Mesodermal cell (in vitro differentiated cells): ENCODE measurements at regions not wholly inside any gene's neighbourhood (a gene's known extent, or its start where the extent isn't known, plus 50 kb on each side); places are given as distances from the start of the nearest gene placed in this dataset.
A peak's percentile ranks its signal among the peaks of the same experiment; 100 is the strongest.

Source experiments
- H3K27ac ChIP-seq: 2 replicates; pipeline ENCODE4 v1.7.0; 2013; ENCODE audit warnings: mild to moderate bottlenecking, low read depth, low read length, moderate library complexity; ENCODE audit not compliant: severe bottlenecking
- H3K36me3 ChIP-seq: 2 replicates; pipeline ENCODE4 v1.7.1; 2013; ENCODE audit warnings: mild to moderate bottlenecking, low read length, moderate library complexity; ENCODE audit not compliant: control insufficient read depth, insufficient read depth
- H3K4me1 ChIP-seq: one replicate; pipeline ENCODE4 v1.7.1; 2013; ENCODE audit warnings: mild to moderate bottlenecking, low read length; ENCODE audit not compliant: insufficient read depth, control insufficient read depth, poor library complexity, severe bottlenecking
- H3K4me3 ChIP-seq: 2 replicates; pipeline ENCODE4 v1.7.0; 2013; ENCODE audit warnings: low read length, control low read depth, mild to moderate bottlenecking; ENCODE audit not compliant: insufficient read depth, poor library complexity, severe bottlenecking; ENCODE audit errors: extremely low read depth
- H3K9me3 ChIP-seq: 2 replicates; pipeline ENCODE4 v1.7.1; 2013; ENCODE audit warnings: mild to moderate bottlenecking, low read length, moderate library complexity; ENCODE audit not compliant: control insufficient read depth
- WGBS, 2 experiments: methylation state at CpG; one replicate each; pipeline ENCODE4 v1.1.5; 2013; ENCODE audit warnings: missing lambda C conversion rate in 2 of 2; ENCODE audit not compliant: insufficient coverage in 2 of 2; 5-methylcytosine and 5-hydroxymethylcytosine counted together

- H3K36me3 ChIP-seq, result no peaks in the 10 kb centered on the region
- 80 to 100% methylated on average over 1 to 2 of the region's 2 CpGs for WGBS, 2 experiments
- H3K4me3 ChIP-seq, result no peak overlapping the region
- H3K9me3 ChIP-seq, result peaks cover 3% of the 10 kb centered on the region
- H3K27ac ChIP-seq, result no peak overlapping the region
- peaks cover 3% of the 10 kb centered on the region for H3K4me1 ChIP-seq
These were observed 424.2 kb upstream of the ZMIZ1 start for GRCh38 chr10:78644550-78644949.

DNA sequence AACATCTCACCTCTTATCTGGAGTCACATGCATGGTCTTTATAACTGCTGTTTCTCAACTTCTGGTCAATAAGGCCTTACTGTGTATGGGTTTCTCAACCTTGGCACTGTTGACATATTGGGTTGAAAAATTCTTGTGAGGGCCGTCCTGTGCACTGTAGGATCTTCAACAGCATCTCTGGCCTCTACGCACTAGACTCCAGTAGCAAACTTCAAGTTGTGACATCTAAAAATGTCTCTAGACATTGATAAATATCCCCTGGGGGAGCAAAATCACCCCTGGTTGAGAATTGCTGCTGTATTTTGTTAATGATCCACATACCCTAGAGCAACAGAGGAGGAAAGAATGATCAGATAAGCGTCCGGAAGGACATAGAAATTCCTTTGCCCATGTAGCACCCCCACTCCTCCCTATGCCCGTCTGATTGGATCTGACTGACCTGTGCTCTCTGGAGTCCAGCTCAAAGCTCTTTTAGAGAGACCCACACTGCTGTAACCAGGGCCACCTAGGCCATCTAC lies 423.5 kb upstream of the ZMIZ1 start:
- WGBS, 2 experiments, result 71 to 100% methylated on average over 2 to 3 of the region's 5 CpGs
- H3K4me1 ChIP-seq, result peaks cover 3% of the 10 kb centered on the region
- H3K4me3 ChIP-seq, result no peak overlapping the region
- H3K27ac ChIP-seq, result no peak overlapping the region
- H3K9me3 ChIP-seq, result peaks cover 3% of the 10 kb centered on the region
- no peaks in the 10 kb centered on the region for H3K36me3 ChIP-seq

DNA sequence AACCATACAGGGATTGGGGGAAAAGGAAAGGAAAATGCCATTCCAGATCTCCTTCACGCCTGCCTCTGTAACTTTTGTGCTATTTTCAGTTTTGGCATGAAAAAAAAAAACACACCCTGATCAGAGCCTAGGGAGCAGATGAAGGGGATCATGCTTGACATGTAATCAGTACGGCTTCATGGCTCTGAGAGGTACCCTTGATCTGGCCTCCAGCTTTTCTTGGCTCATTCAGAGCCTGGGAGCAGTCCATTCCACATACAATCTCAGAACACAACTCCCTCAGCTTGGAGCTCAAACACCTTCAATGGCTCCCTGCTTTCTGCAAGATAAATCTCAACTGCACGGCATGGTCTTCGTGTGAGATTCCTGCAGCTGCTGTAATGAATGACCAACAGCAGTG lies 422.8 kb upstream of the ZMIZ1 start:
- no peaks in the 10 kb centered on the region for H3K36me3 ChIP-seq
- peaks cover 3% of the 10 kb centered on the region for H3K9me3 ChIP-seq
- WGBS, 2 experiments, result 100% methylated on average over 3 to 4 of the region's 4 CpGs
- H3K4me1 ChIP-seq, result peaks cover 3% of the 10 kb centered on the region
- H3K27ac ChIP-seq, result no peak overlapping the region
- H3K4me3 ChIP-seq, result no peak overlapping the region

DNA sequence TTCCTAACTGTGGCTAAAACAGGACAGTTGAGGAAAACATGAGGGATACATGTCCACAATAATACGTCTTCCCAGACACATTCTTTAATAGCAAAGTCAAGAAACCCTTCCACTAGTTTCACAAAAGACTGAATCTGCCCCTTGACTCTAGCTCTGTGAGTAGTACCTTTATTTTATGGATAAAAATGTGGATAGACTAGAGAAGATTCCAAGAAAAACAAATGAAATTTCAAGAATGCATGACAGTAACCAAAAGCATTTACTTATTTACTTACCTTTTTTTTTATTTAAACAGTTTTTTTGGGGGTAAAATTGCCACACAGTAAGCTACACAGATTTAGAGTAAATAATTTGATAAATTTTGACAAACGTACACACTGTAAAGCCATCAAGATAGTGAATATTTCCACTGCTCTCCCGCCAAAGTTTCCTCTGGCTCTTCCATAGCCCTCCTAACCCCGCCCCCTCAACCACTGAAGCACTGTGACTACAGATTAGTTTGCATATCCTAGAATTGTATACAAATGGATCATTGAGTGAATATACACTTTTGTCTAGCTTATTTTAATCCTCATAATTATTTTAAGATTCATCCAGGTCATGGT lies 420.4 kb upstream of the ZMIZ1 start:
- H3K4me1 ChIP-seq, result peaks cover 3% of the 10 kb centered on the region
- no peak overlapping the region for H3K27ac ChIP-seq
- peaks cover 3% of the 10 kb centered on the region for H3K9me3 ChIP-seq
- no peaks in the 10 kb centered on the region for H3K36me3 ChIP-seq
- no peak overlapping the region for H3K4me3 ChIP-seq
- 100% methylated on average over 2 of the region's 4 CpGs; no CpG with 5 or more reads in 1 of the 2 experiments for WGBS, 2 experiments

GRCh38 chr10:78649429-78649828 lies 419.3 kb upstream of the ZMIZ1 start:
- Histone ChIP-seq H3K4me1 (peaks cover 3% of the 10 kb centered on the region), H3K4me3 (no peak overlapping the region)

GRCh38 chr10:78650122-78650521 lies 418.6 kb upstream of the ZMIZ1 start:
- peaks cover 3% of the 10 kb centered on the region for H3K4me1 ChIP-seq
- no peak overlapping the region for H3K27ac ChIP-seq
- H3K4me3 ChIP-seq, result no peak overlapping the region
- H3K36me3 ChIP-seq, result no peaks in the 10 kb centered on the region
- H3K9me3 ChIP-seq, result peaks cover 4% of the 10 kb centered on the region

More at GRCh38 chr10:78649429-78649828, 419.3 kb upstream of the ZMIZ1 start:
- Histone ChIP-seq H3K36me3 (no peaks in the 10 kb centered on the region), H3K27ac (no peak overlapping the region), H3K9me3 (peaks cover 7% of the 10 kb centered on the region)
- 80 to 88% methylated on average over 1 of the region's 2 CpGs for WGBS, 2 experiments

DNA sequence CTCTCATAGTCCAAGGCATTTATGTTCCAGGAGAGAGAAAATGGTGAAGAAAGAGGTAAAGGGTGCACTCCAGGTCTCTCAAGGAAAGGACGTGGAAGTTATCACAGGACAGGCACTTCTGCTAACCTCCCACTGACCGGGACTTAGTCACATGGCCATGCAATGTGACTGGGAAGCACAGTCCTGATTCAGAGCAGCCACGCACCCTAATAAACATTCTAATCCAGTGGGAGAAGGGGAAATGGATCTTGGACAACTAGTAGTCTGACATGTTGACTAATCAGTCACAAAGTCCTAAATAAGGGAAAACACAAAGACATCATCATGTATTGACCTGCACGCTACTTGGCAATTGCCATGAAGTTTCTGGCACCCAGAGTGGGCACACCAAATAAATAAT lies 417.5 kb upstream of the ZMIZ1 start:
- 93 to 100% methylated on average over 2 to 3 of the region's 4 CpGs for WGBS, 2 experiments
- Histone ChIP-seq H3K9me3 (peaks cover 4% of the 10 kb centered on the region), H3K36me3 (no peaks in the 10 kb centered on the region), H3K4me3 (no peak overlapping the region), H3K27ac (no peak overlapping the region), H3K4me1 (peaks cover 3% of the 10 kb centered on the region)

DNA sequence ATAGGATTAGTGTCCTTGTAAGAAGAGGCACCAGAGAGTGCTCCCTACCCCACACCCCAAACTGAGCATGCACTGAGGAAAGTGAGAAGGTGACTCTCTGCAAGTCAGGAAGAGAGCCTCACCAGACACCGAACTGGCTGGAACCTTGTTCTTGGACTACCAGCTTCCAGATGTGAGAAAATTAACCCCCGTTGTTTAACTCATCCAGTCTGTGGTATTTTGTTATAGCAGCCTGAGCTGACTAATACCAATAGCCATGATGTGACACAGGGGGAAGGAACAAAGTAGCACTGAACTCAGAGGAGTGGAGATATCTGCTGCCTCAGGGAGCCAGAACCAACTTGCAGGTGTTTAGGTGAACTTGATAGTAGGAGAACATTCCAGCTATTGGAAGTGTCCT lies 415.2 kb upstream of the ZMIZ1 start:
- WGBS, 2 experiments, result 83% methylated on average over 2 of the region's 2 CpGs; no CpG with 5 or more reads in 1 of the 2 experiments
- H3K27ac ChIP-seq, result no peak overlapping the region
- H3K4me1 ChIP-seq, result peaks cover 6% of the 10 kb centered on the region
- no peak overlapping the region for H3K4me3 ChIP-seq
- peaks cover 4% of the 10 kb centered on the region for H3K9me3 ChIP-seq
- no peaks in the 10 kb centered on the region for H3K36me3 ChIP-seq

DNA sequence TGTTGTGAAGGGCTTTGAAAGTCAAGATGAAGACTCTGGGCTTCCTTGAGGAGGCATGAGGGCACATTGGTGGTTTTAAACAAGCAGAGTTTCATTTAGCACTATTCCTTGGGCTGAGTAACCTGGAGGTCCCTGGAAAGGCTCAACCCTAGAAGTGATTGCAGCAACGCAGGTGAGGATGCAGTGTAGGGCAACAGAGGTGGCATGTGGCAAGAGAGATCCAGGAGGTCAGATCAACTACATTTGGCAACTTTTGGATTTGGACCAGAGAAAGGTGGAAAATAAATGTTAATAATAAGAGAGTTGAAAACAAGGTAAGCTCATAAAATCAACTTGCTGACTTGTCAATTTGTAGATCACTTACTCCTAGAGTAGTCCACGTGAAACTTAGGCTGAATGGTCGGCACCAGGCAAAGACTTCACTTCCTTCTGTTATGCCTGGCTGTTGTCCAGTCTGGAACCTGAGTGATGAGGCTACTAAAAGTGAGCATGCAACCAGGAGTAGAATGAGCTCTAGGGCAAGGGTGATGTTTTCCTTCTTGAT lies 414.6 kb upstream of the ZMIZ1 start:
- WGBS, 2 experiments, result 92 to 98% methylated on average over 3 of the region's 3 CpGs
- H3K27ac ChIP-seq, result no peak overlapping the region
- no peak overlapping the region for H3K4me3 ChIP-seq
- peaks cover 4% of the 10 kb centered on the region for H3K9me3 ChIP-seq
- peaks cover 6% of the 10 kb centered on the region for H3K4me1 ChIP-seq
- no peaks in the 10 kb centered on the region for H3K36me3 ChIP-seq

GRCh38 chr10:78655979-78656378 lies 412.8 kb upstream of the ZMIZ1 start:
- H3K4me1 ChIP-seq, result peaks cover 6% of the 10 kb centered on the region
- peaks cover 4% of the 10 kb centered on the region for H3K9me3 ChIP-seq
- no peak overlapping the region for H3K4me3 ChIP-seq
- WGBS, 2 experiments, result 87 to 100% methylated on average over 1 to 5 of the region's 5 CpGs
- peak overlapping the region; percentile 81 for H3K27ac ChIP-seq
- H3K36me3 ChIP-seq, result no peaks in the 10 kb centered on the region

GRCh38 chr10:78656417-78657162 lies 412.2 kb upstream of the ZMIZ1 start:
- H3K9me3 ChIP-seq, result peaks cover 4% of the 10 kb centered on the region
- WGBS, 2 experiments, result 88 to 89% methylated on average over 17 to 18 of the region's 29 CpGs
- peaks cover 6% of the 10 kb centered on the region for H3K4me1 ChIP-seq
- no peaks in the 10 kb centered on the region for H3K36me3 ChIP-seq
- no peak overlapping the region for H3K4me3 ChIP-seq
- H3K27ac ChIP-seq, result peak overlapping the region; percentile 81
